ENCODE measurements at regions not wholly inside any gene's neighbourhood (a gene's known extent, or its start where the extent isn't known, plus 50 kb on each side); places are given as distances from the start of the nearest gene placed in this dataset.

DNA sequence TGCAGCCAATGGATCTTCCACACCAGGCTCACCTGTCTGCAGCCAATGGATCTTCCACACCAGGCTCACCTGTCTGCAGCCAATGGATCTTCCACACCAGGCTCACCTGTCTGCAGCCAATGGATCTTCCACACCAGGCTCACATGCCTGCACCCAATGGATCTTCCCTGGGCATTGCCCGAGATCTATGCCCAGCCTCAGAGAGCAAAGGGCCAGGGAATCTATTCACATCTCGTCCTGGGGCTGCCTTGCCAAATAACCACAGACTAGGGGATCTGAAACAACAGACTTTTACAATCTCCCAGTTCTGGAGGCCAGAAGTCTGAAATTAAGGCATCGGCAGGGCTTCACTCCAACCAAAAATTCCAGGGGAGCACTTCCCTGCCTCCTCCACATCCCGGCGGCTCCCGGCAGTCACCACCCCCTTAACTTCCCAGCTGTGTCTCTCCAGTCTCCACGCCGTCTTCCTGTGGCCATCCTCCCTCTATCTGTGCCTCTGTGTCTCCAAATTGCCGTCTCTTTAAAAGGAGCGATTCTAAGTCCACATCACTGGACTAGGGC is 92.4 kb upstream of the PPP2R2D start:
- DNase-seq (ENCODE audit: low read depth in 1 of 2, low spot score in 1 of 2), result no peak

GRCh38 chr10:131810036-131810804 is 90.6 kb upstream of the PPP2R2D start:
- no peak for DNase-seq (ENCODE audit: low read depth in 1 of 2, low spot score in 1 of 2)

DNA sequence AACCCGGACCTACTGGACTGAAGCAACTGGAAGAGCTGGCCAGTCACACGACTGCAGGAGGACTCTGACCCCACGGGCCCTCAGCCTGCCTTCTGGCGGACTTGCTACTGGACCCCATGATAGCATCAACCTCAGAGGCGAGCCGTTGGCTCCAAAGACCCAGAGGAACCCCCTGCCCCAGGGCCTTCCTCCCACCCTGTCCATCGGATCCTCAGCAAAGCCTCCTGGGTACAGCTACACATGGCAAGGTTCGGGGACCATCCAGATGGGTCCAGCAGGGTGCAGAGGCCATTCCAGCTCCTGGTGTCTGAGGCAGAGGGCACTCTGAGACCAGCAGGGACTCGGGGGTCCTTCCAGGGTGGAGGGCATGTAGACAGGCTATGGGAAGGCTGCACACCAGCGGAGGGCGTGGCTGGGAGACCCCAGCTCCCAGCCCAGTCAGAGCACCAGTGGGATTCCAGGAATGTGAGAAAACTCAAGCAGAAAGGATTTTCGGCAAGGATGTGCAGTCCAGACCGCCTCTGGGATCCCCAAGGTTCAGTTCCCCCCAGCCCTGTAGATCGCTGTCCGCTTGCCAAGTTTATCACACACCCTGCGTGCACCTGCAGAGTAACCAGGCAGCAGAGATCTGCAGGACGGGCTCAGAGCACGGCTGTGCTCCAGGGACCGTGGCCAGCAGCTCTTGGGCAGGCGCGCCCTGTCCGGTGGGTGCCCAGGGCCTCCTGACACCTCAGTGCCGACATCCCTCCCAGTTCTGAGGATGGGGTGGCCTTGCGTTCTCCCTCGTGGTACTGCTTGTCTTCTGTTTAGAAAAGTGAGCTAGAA is 89.8 kb upstream of the PPP2R2D start:
- DNase-seq (ENCODE audit: low read depth in 1 of 2, low spot score in 1 of 2), result no peak

- no peak for DNase-seq (ENCODE audit: low read depth in 1 of 2, low spot score in 1 of 2)
Measured at GRCh38 chr10:131811630-131812403, 89.0 kb upstream of the PPP2R2D start.

GRCh38 chr10:131812736-131813604 is 87.8 kb upstream of the PPP2R2D start:
- no peak for DNase-seq (ENCODE audit: low read depth in 1 of 2, low spot score in 1 of 2)

DNA sequence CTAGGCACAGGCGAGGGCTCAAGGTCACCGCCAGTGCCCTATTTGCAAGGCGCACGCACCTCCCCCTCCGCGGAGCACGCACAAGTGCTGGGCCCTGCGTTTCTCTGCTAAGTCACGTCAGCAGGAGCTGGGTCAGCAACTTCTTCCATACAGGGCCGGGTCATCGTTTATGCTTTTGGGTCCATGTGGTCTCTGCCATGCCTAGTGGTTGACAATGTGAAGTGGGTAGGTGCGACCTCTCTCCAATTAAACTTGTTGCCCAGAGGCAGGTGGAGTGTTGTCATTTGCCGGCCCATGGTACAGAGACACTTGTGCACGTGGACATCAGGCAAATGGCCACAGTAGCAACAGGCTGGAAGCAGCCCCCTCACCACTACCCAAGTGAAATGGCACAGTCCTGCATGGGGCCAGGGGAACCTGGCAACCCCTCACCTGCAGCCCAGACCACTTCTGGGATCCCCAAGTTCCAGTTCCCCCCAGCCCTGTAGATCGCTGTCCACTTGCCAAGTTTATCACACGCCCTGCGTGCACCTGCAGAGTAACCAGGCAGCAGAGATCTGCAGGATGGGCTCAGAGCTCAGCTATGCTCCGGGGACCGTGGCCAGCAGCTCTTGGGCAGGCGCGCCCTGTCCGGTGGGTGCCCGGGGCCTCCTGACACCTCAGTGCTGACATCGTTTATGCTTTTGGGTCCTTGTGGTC is 86.1 kb upstream of the PPP2R2D start:
- no peak for DNase-seq (ENCODE audit: low read depth in 1 of 2, low spot score in 1 of 2)

GRCh38 chr10:131815266-131816156 is 85.3 kb upstream of the PPP2R2D start:
- no peak for DNase-seq (ENCODE audit: low read depth in 1 of 2, low spot score in 1 of 2)

DNA sequence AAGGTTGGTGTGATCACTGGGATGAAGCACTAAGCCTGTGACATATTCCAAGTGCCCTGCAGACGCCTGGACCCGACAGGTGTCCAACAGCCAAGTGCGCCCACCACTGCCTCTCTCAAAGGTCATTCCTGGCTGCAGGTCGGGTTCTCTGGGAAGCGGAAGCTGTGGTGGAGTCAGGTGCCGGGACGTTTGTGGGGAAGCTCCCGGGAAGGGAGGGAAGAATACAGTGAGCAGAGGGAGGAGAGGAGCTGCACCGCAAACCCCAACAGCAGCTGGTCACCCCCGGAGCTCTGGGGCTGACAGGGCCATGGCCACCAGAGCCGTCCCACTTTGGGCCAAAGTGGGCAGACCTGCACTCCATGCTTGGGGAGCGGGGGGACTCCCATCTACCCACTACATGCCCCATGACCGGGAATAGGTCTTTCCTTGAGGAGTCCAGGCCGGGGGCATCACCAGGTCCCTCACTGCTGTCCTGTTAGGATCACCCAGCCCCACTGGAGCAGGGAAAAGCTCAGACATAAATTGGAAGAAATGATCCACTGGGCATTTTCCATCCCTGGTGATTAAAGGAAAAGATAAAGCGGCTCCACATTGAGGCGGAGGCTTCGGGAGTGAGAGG is 84.5 kb upstream of the PPP2R2D start:
- no peak for DNase-seq (ENCODE audit: low read depth in 1 of 2, low spot score in 1 of 2)

DNA sequence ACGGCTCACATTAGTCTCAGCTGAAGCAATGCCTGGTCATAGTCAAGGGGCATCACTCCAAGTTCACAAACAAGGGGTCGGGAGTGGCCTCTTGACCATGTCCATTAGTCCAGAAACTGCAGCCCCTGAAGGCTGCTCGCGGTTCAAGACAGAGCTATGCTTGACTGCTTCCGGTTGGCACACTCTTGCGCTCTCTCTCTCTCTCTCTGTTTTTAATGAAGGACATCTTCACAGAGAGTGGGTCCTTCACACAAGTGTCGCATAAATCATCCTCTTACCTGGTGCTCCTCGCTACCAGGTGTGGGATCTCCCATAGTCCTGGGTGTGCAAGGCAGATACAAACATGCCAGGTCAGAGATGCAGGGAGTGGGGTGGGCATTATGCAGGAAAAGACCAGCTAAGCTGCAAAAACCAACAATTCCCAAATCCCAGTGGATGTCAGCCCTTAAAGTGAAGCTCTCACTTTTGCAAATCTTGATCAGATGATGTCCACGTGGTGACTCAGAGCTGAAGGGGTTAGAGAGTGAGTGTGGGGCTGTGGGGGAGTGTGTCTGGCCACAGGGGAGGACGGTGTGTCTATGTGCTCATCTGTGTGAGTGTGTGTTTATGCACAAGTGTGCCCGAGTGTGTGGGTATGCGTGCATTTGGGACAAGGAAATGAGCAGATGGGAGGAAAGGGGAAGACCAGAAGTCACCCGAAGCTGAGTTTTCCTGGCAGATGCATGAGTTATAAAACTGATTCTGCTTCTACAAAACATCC is 83.7 kb upstream of the PPP2R2D start:
- no peak for DNase-seq (ENCODE audit: low read depth in 1 of 2, low spot score in 1 of 2)

- no peak for DNase-seq (ENCODE audit: low read depth in 1 of 2, low spot score in 1 of 2)
Measured at GRCh38 chr10:131817866-131818509, 82.8 kb upstream of the PPP2R2D start.

DNA sequence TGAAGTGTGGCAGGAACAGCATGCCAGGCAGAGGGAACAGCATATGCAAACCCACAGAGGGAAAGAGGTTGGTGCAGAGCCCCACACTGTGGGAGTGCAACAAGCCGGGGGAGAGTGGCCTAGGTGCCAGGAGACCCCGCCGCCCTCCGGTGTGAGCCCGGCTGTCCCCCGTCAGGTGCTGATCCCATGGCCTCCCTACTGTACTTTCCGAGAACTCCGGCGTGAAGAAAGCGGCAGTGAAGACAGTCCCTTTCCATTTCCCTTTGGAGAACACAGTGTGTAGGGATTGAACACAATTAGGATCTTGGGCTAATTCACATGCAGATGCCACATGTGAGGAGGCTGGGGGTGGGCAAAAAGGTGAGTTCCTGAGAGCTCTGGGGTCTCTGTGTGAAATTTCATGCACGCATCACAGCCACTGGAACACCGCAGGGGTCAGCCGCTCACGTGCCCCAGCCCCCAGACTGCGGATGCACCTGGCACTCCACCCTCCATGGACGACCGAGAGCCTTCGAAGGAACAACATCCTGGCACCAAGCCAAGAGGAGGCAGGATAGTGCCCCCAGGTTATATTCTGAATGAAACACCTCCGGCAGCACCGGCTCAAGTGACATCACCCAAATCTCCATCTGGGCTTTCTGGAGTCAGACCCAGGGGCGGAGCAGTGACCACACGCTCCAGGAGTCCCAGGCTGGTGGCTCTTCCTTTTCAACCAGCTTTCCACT is 82.1 kb upstream of the PPP2R2D start:
- no peak for DNase-seq (ENCODE audit: low read depth in 1 of 2, low spot score in 1 of 2)

DNA sequence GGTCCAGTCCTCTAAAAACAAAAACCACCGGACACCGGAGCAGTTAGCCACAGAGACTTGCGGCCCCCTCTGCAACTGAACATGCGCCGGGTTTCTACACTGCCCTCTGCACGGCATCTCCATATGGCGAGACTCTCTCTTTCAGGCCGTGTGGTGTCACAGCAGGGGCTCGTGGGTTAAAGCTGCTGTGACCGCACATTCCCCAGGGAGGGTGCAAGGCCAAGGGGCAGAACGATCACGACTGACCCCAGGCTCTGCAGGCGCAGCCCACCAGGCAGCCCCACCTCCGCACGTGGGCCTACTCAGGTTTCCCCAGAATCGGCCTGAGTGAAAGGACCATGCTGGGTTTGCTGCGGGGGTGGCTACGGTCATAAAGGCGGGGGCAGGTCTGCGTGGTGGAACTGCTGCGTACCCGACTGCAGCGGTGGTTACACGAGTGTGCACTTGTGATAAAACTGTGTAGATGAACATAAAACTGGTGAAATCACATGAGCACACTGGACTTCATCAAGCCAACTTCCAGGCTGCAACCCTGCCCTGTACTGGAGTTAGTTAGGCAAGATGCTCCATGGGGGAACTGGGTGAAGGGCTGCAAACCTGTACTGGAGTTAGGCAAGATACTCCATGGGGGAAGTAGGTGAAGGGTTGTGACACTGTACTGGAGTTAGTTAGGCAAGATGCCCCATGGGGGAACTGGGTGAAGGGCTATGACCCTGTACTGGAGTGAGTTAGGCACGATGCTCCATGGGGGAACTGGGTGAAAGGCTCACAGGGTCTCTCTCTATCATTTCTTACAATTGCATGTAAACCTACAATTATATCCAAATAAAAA is 81.4 kb upstream of the PPP2R2D start:
- DNase-seq (ENCODE audit: low read depth in 1 of 2, low spot score in 1 of 2), result no peak

- DNase-seq (ENCODE audit: low read depth in 1 of 2, low spot score in 1 of 2), result no peak
Measured at GRCh38 chr10:131820626-131821025, 80.2 kb upstream of the PPP2R2D start.

- DNase-seq (ENCODE audit: low read depth in 1 of 2, low spot score in 1 of 2), result no peak
Measured at GRCh38 chr10:131821378-131822012, 79.3 kb upstream of the PPP2R2D start.

DNA sequence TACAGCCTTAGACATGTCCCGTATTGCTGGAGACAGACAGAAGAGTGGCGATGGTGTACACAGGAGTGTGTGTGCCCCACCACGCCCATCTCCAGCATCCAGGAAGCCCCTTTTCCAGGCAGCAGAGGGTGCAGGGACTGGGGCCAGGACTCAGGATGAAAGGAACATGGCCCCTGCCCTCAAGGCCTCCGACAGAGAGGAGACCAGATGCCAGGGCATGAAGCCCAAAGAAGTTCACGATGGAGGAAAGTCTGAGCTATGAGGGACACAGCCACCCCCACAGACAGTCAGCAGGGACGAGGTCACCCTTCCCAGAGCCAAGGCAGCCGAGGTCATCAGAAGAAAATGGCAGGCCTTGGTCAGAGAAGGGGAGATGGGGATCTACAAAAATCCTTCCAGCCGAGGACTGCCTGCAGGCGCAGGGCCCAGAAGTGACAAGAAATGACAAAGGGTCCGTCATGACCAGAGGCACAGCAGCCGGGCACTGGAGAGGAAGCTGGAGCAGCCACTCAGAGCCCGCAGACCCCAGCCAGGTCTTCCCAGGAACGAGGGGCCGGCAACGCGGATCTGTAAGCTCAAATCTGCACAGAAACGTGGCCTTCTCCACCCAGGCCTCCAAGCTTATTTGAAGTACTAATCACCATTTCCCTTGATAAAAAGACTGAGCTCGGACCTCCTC is 78.7 kb upstream of the PPP2R2D start:
- no peak for DNase-seq (ENCODE audit: low read depth in 1 of 2, low spot score in 1 of 2)

All from stimulated activated CD4-positive, alpha-beta T cell treated with anti-CD3 and anti-CD28 coated beads, Interleukin-15, amount 100 ng/mL, for 1 hour (primary cell).